Gastroesophageal sphincter (tissue), 3 donors: ENCODE measurements at regions not wholly inside any gene's neighbourhood (a gene's known extent, or its start where the extent isn't known, plus 50 kb on each side); places are given as distances from the start of the nearest gene placed in this dataset.

ENCODE experiments used
- CTCF ChIP-seq, 4 experiments: fragments of 200-600 bp in 2 of 4; fragments of 450-650 bp in 2 of 4; sonication (generic) in 1 of 4; IDR thresholded peaks; one replicate each; pipeline ENCODE4 v1.5.1; 2017 to 2019; ENCODE audit warnings: antibody characterized with exemption in 4 of 4, mild to moderate bottlenecking in 2 of 4, moderate library complexity in 2 of 4
- EP300 ChIP-seq: sonication (generic); formaldehyde crosslinking; IDR thresholded peaks from one replicate; pipeline ENCODE4 v1.6.1; 2017; ENCODE audit warnings: antibody characterized with exemption, mild to moderate bottlenecking
- POLR2AphosphoS5 ChIP-seq: sonication (generic); formaldehyde crosslinking; IDR thresholded peaks from one replicate; pipeline ENCODE4 v1.6.1; 2017; ENCODE audit warnings: antibody characterized with exemption

GRCh38 chr12:111298582-111299436 lies 70.1 kb downstream of the PHETA1 start:
- TF ChIP-seq CTCF (IDR thresholded peaks at IDR 0.05) = peak in 3 of 4 experiments; percentile 32 to 83 (median 60)
- no peak for TF ChIP-seq POLR2AphosphoS5
- TF ChIP-seq EP300 = no peak
